ENCODE measurements at regions not wholly inside any gene's neighbourhood (a gene's known extent, or its start where the extent isn't known, plus 50 kb on each side); places are given as distances from the start of the nearest gene placed in this dataset.

GRCh38 chr14:38385836-38386235 is 129.9 kb upstream of the CLEC14A start (continued):
- TF ChIP-seq ZNF280D (CRISPR knock-in tag; IDR thresholded peaks at IDR 0.05): no peak

- H3K79me2 ChIP-seq (ENCODE audit: insufficient read depth, low read length): no peaks in the 10 kb centered on the region
- intact Hi-C loops (cut with micrococcal nuclease; ENCODE audit: unreplicated experiment): no loop called here
- no peaks in the 10 kb centered on the region for H4K20me1 ChIP-seq (ENCODE audit: insufficient read depth, low read length)
- no peaks in the 10 kb centered on the region for H3K9me3 ChIP-seq (ENCODE audit: low read length)
- no peak overlapping the region for H3K4me3 ChIP-seq (replicated peaks in 1 of 3; ENCODE audit: insufficient read depth in 1 of 3, low read depth in 2 of 3, low read length in 3 of 3)
- WGBS (ENCODE audit: low lambda C conversion rate): 1% methylated on average over 5 of the region's 5 CpGs
- no TSS peak for BruUV-seq (replicated peaks)
- ATAC-seq: no peak
- CTCF ChIA-PET (ENCODE audit: low intra/inter-chr PET ratio, low total read pairs): no interaction called here
- no peaks in the 10 kb centered on the region for H3K27me3 ChIP-seq (ENCODE audit: control insufficient read depth in 1 of 2, insufficient read depth in 2 of 2, low read length in 2 of 2)
- in situ Hi-C loops (cut with HindIII; ENCODE audit: extremely low pct_ligation_motif_present, low pct_unique_long_range_greater_than_20kb): no loop called here
- H3K36me3 ChIP-seq (replicated peaks in 1 of 2; ENCODE audit: control insufficient read depth in 1 of 2, insufficient read depth in 2 of 2, low read length in 2 of 2): no peaks in the 10 kb centered on the region
- DNase-seq (ENCODE audit: low spot score): no peak
- no peak for FAIRE-seq
- no peak overlapping the region for H3K9ac ChIP-seq (ENCODE audit: insufficient read depth, low read depth, low read length)
- no peaks in the 10 kb centered on the region for H3K4me1 ChIP-seq (ENCODE audit: insufficient read depth, low read length)
- POLR2A ChIA-PET: no interaction called here
- H3K27ac ChIP-seq (ENCODE audit: extremely low read length, insufficient read depth, low read length): no peak overlapping the region
- no peak overlapping the region for H3K4me2 ChIP-seq (ENCODE audit: low read depth, low read length)
- H2AFZ ChIP-seq (ENCODE audit: low read length): no peak overlapping the region
- no peak for TF ChIP-seq GRHL1 (CRISPR knock-in tag; conservative IDR thresholded peaks at IDR 0.05)
- TF ChIP-seq ZNF337 (CRISPR knock-in tag; IDR thresholded peaks at IDR 0.05; ENCODE audit: borderline replicate concordance, low read depth): no peak
- no peak for TF ChIP-seq ZNF609 (CRISPR knock-in tag; IDR thresholded peaks at IDR 0.05; ENCODE audit: borderline replicate concordance)
- no peak for TF ChIP-seq ZNF772 (CRISPR knock-in tag; IDR thresholded peaks at IDR 0.05)
- TF ChIP-seq ZNF570 (CRISPR knock-in tag; IDR thresholded peaks at IDR 0.05; ENCODE audit: borderline replicate concordance): no peak
- TF ChIP-seq ZNF564 (CRISPR knock-in tag; IDR thresholded peaks at IDR 0.05): no peak
- no peak for TF ChIP-seq ZNF33B (CRISPR knock-in tag; IDR thresholded peaks at IDR 0.05)
- TF ChIP-seq CBFB (CRISPR knock-in tag; IDR thresholded peaks at IDR 0.05): no peak
- TF ChIP-seq NFE2 (CRISPR knock-in tag; IDR thresholded peaks at IDR 0.05): no peak
- TF ChIP-seq ZNF850 (CRISPR knock-in tag; conservative IDR thresholded peaks at IDR 0.05): no peak
- TF ChIP-seq ZNF24 (IDR thresholded peaks at IDR 0.05): no peak
Observed at GRCh38 chr14:38385343-38385742, 129.4 kb upstream of the CLEC14A start.

Data from HepG2 (cell line).